ENCODE measurements at regions not wholly inside any gene's neighbourhood (a gene's known extent, or its start where the extent isn't known, plus 50 kb on each side); places are given as distances from the start of the nearest gene placed in this dataset.

DNA sequence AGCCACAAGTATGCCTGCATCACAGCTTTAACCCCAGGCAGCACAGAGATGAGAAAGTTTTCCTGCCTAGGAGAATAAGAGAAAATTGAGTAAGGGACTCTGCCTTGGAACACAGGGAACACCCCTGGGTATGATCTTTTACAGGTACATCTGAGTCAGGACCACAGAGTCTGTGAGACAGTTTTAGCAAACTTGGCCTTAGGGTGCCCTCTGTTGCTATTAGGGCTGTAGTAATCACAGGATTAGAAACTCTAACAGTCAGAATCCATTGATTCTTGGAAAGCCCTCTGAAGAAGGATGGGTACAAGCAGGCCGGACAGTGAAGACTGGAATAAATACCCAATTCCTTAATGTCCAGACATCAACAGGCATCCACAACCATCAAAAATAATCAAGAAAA, 989.5 kb upstream of the CDH9 start:
- TF ChIP-seq, protein P1, sequence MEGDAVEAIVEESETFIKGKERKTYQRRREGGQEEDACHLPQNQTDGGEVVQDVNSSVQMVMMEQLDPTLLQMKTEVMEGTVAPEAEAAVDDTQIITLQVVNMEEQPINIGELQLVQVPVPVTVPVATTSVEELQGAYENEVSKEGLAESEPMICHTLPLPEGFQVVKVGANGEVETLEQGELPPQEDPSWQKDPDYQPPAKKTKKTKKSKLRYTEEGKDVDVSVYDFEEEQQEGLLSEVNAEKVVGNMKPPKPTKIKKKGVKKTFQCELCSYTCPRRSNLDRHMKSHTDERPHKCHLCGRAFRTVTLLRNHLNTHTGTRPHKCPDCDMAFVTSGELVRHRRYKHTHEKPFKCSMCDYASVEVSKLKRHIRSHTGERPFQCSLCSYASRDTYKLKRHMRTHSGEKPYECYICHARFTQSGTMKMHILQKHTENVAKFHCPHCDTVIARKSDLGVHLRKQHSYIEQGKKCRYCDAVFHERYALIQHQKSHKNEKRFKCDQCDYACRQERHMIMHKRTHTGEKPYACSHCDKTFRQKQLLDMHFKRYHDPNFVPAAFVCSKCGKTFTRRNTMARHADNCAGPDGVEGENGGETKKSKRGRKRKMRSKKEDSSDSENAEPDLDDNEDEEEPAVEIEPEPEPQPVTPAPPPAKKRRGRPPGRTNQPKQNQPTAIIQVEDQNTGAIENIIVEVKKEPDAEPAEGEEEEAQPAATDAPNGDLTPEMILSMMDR (IDR thresholded peaks at IDR 0.05): no peak
- no peak for TF ChIP-seq ZFX (IDR thresholded peaks at IDR 0.05; ENCODE audit: borderline replicate concordance)
